DMS79 treated with DMSO at 0.1 percent for 48 hours (cell line): ENCODE measurements at regions not wholly inside any gene's neighbourhood (a gene's known extent, or its start where the extent isn't known, plus 50 kb on each side); places are given as distances from the start of the nearest gene placed in this dataset.
"Not testable (repeated sequence)": the region's sequence is repeated elsewhere in the genome, so short reads cannot be mapped to it uniquely, and the experiment has no call there.

Experiments
- DNase-seq: peaks from one replicate; lab custom pipeline; 2025; lab: John Stamatoyannopoulos, UW

GRCh38 chrX:13476384-13476783 lies 93.0 kb upstream of the EGFL6 start:
- no peak for DNase-seq

DNA sequence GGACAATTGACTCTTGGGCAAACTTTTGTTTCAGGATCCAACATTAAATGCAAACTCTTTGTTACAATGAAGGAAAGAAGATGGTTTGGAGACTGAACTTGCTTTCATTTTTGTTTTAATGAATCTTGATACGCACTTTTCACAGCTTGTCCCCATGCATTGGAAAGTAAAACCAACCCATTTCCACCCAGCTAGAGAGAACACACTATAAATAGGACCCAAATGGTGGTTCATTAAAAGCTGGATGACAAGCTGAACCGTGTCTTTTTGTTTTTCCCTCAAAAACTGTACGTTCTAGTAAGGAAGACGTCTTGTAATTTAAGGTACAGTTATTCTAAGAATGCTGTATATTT lies 95.3 kb upstream of the EGFL6 start:
- no peak for DNase-seq

DNA sequence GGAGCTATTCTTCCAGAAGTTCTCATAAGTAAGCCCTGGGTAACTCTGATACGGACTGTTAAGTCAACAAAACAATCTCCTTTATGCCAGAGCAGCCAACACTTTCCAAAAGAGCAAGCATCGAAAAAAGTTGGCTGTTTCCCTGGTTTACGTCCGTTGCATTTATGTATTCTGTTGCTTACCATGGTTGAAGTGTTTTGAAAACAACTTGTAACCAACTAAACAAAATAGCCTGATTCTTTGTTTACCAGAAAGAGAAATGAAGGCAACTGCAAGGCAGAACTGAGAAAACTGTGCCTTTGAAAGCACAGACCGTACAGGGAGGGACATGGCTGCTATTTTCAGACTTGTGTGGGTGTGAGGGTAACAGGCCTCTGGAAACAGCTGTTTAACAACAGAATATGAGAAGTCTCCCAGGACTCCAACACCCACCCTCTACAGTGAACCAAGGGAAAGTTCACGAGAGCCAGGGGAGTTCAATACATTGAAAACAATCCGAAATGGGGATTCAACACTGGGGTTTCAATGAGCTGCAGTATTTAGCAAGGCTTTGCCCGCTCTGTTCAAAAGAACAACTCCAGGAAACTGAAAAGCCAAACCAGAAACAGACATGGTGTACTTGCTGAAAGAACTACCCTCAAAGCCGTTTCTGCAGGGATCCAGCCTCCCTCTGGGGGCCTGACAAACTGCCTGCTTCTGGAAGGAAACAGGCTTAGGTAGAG lies 95.8 kb upstream of the EGFL6 start:
- DNase-seq, result no peak

DNA sequence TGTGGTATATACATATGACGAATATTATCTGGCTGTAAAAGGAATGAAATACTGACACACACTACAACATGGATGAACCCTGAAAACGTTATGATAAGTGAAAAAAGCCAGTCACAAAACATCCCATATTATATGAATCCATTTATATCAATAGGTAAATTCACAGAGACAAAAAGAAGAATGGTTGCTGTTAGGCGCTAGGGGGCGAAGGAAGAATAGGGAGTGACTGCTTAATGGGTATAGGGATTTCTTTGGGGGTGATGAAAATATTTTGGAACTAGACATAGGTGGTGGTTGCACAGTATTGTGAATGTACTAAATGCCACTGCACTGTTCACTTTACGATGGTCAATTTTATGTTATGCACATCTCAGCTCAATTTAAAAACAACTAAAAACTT lies 96.4 kb upstream of the EGFL6 start:
- no peak for DNase-seq

- DNase-seq, result no peak
Observed at GRCh38 chrX:13471269-13471668, 98.1 kb upstream of the EGFL6 start.

GRCh38 chrX:13470685-13470977 lies 98.8 kb upstream of the EGFL6 start:
- no peak for DNase-seq

- no peak for DNase-seq
Observed at GRCh38 chrX:13469963-13470684, 99.3 kb upstream of the EGFL6 start.

- DNase-seq, result no peak
Observed at GRCh38 chrX:13468096-13468495, 101.3 kb upstream of the EGFL6 start.

DNA sequence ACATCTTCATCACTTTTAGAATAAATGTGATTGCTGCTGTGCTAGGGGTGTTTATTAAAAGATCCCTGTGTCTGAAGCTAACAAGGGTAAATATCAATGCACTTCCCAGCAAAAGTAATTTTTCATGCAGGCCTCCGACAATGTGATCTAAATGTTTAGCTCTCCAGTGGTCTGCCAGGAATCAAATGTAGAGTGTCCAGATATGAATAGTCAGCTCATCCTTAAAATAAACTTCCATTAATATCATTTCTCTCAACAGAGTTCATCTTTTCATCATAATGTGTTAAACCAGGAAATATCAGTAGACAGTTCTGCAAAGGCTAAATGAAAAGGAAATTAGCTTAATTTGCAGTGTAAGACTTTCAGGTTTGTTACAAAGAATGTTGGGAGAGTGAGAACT lies 102.2 kb upstream of the EGFL6 start:
- DNase-seq, result no peak

DNA sequence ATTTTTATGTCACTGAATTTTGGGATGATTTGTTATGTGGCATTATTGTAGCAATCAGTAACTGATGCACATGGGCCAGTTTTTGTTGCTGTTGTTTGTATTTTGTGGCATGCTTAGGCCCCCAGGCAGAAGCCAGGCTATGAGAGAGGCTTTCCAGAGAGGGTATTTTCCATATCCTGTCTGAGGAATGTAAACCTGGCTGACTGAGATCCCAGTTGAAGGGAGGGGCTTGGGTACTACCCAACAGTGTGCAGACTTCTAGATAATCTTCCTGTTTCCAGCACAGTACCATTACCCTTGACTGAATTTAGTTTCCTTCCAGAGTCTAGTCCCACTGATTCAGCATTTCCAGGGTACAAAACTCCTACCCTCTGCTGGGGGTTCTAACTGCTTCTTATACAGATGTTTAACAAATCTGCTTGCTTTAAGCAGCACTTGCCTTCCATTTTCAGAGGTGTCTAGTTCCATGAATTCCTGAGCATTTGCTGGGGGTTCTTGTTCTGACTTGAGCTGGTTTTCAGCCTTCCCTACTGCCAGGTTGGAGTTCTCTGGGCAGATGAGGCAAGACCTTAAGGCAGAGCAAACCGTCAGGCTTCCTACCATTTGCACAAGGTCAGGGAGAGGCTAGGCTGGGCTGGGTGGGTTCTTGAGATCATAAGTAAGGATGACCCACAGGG lies 104.7 kb upstream of the EGFL6 start:
- DNase-seq, result no peak

GRCh38 chrX:13463608-13464007 lies 105.8 kb upstream of the EGFL6 start:
- DNase-seq, result no peak

DNA sequence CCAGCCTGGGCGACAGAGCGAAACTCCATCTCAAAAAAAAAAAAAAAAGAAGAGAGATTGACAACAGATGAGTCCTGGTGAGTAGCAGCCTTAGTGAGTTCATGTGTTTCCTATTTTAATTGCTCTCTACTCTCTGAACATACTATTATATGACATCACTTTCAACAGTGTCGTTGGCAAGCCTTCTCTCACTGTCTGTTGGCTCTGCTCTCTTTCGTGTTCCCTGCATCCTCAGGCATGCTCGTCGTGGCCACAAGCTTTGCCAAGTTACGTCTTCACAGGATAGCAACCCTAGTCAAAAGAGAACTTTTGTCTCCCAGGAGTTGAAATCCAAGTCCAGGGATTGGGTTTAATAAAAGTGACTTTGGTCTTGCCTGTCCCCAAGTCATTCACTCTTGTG lies 117.1 kb upstream of the EGFL6 start:
- no peak for DNase-seq

GRCh38 chrX:13449441-13449840 lies 120.0 kb upstream of the EGFL6 start:
- no peak for DNase-seq

DNA sequence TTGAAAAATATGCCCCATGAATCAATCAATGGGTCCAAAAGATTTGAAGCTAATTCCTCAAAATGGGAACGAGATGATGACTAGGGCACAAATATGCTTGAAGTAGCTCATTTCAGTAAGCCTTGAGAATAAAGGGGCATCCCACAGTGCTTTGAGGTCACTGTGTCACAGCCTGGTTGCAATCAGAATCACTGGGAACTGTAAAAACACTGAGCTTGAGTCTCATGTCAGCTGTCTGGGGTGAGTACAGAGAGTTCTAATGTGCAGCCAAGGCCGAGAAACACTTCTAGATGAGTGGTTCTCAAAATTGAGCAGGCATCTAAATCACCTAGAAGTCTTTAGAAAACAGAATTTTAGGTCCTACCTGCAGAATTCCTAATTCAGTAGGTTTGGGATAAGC lies 120.5 kb upstream of the EGFL6 start:
- no peak for DNase-seq

DNA sequence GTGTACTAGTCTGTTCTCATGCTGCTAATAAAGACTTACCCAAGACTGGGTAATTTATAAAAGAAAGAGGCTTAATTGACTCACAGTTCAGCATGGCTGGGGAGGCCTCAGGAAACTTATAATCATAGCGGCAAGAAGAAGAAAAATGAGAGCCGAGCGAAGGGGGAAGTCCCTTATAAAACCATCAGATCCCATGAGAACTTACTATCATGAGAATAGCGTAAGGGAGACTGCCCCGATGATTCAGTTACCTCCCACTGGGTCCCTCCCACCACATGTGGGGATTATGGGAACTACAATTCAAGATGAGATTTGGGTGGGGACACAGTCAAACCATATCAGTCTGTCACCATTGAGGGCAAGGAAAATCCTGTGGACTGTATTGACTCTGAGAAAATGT lies 121.8 kb upstream of the ATXN3L start:
- not testable (repeated sequence) for DNase-seq

- no peak for DNase-seq
Observed at GRCh38 chrX:13440176-13440575, 120.3 kb upstream of the ATXN3L start.

DNA sequence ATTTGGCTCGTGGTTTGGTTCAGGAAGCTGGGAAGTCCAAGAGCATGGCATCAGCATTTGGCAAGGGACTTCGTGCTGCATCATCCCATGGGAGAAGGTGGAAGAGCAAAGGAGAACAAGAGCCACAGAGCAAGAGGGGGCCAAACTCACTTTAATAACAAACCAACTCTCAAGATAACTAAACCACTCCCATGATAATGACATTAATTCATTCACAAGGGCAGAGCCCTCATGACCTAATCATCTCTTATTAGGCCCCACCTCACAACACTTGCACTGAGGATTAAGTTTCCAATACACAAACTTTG lies 113.4 kb upstream of the ATXN3L start:
- no peak for DNase-seq

DNA sequence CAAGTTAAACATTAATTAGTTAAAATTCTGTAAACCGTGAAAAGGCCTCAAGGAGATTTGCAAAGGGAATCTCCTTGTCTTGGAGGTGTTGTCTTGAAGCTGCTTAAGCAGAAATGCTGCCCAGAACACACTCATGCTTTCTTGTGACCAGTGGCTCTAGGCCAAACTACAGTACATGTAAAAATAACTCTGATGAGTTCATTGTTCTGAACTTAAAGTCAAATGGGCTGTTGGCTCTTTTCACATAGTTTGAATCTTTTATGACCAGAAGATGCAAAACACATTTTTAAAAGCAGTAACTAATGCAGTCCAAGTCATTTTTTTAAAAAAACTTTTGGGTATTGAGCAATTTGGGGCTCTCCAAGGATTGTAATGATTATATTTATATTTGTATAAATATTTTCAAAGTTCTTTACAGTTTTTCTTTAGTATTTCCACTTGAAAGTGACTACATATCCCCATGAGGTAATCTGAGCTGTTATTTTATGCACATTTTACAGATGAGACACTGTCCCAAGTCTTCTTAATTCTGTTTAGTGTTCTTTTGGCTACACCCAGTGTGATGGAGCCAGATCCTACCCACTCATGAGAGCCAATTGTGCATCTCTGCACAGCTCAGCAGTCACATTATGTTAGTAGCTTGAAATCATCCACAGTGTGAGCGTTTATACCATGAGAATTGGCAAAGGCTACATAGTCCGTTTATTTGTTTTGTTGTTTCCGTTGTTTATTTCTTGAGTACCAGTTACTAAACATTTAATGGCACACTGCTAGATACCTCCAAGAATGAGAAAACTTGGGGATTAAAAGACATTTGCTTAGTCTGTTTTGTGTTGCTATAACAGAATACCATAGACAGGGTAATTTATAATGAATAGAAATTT lies 112.8 kb upstream of the ATXN3L start:
- DNase-seq, result no peak

GRCh38 chrX:13430136-13430827 lies 110.4 kb upstream of the ATXN3L start:
- no peak for DNase-seq

DNA sequence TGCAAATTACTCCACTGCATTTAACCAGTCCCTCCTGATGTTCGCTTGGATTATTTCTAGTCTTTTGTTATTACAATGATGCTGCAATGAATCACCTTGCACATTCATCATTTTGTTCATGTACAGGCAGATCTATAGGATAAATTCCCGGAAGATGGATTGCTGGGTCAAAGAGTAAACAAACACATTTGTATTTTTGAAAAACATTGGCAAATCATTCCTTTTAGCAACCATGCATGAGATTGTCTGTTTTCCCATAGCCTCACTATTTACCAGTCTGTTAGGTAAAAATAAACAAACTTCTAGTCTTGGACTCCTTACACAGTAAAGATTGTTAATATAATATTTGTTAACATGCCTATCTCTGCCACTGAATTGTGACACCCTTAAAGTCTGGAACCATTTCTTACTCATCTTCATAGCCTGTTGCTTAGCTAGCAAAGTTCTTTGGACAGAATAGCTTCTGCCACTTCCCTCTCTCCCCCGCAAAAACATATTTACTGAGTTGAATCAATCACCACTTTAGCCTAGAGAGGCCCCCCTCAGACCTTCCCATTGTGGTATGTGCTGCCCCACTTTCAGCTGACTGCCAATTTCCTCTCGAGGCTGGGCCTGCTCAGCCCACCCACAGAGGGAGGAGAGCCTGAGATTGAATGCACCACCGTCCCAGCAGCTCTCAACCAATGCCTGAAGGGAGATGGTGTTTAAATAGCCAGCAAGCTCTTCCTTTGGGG lies 108.4 kb upstream of the ATXN3L start:
- no peak for DNase-seq

DNA sequence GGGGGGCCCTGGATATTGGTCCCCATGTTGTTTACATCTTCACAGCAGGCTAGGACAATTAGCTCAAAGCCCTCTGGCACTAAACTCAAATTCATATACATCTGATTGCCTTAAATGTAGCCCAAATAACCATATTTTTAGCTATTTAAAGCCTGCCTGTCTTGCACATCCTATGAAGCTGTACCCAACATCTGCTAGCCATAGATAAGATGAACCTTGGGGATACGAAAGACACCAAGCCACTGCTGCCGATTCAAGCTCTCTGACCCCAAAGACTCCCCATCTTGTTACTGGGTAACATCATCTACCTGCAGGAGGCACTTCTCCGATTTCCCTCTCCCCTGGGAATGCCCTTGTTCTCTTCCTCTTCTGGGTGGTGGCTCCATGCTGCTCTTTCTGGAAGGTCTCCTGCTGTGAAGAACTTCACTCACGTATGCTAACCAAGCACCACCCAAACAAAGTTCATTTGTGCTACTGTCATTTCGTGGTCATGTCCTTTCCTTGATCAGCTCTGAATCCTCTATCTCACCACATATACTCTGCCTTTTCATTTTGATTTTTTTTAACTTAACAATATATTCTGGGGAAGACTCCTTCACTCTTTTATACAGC lies 107.7 kb upstream of the ATXN3L start:
- DNase-seq, result no peak
